ENCODE measurements at regions not wholly inside any gene's neighbourhood (a gene's known extent, or its start where the extent isn't known, plus 50 kb on each side); places are given as distances from the start of the nearest gene placed in this dataset.

DNA sequence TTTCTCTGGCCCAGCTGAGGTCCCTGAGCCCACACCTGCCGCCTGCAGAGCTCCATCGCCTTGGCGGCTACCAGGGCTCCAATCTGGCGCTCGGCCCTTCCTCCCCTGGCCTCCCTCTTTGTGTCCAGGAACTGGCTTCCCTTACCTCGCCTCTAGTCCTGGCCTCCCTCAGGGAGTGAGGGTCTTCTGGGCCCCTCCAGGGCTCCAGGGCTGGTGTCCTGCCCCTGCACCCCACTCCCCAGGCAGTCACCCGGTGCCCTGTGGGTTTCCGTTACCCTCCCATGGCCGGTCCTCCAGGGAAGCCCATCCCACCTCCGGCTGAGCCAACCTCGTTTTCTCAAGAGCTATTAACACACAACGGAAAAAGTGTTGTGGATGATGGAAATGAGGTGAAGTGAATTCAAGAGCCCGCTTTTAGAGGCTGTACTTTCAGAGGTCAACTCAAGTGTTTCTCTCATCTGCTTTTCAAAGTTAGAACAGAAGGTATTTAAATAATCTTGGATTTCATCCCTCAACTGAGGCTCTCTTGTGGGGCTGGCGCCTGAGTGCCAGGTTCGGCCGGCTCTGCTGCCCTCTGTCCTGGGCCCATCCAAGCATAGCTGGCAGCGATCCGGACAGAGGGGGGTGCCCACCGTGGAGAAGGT lies 131.9 kb downstream of the ASB1 start:
- Histone ChIP-seq H3K4me3 (ENCODE audit: control extremely low read depth in 1 of 5, extremely low read depth in 1 of 5, insufficient read depth in 1 of 5, low read depth in 2 of 5, low read length in 4 of 5) (no peak overlapping the region), H3K27me3 (replicated peaks in 1 of 4; ENCODE audit: control extremely low read depth in 1 of 4, control insufficient read depth in 3 of 4, insufficient read depth in 4 of 4, low read length in 3 of 4) (no peaks in the 10 kb centered on the region), H3K4me1 (ENCODE audit: control insufficient read depth in 2 of 2, insufficient read depth in 2 of 2, low read length in 2 of 2) (no peaks in the 10 kb centered on the region), H3K36me3 (replicated peaks in 1 of 2; ENCODE audit: control extremely low read depth in 1 of 2, control insufficient read depth in 1 of 2, extremely low read depth in 1 of 2, insufficient read depth in 2 of 2, low read length in 1 of 2) (no peaks in the 10 kb centered on the region), H2AFZ (ENCODE audit: insufficient read depth, low read depth, low read length, poor library complexity, severe bottlenecking) (no peak overlapping the region), H3K27ac (ENCODE audit: low read length in 2 of 2) (no peak overlapping the region), H3K9me3 (ENCODE audit: control extremely low read depth in 1 of 3, control insufficient read depth in 2 of 3, insufficient read depth in 1 of 3, low read length in 2 of 3) (peaks cover 0 to 18% (median 0%) of the 10 kb centered on the region in 3 donors), H3K79me2 (ENCODE audit: control insufficient read depth, insufficient read depth, low read length) (no peaks in the 10 kb centered on the region), H3K9ac (ENCODE audit: low read length) (no peak overlapping the region), H4K20me1 (ENCODE audit: control insufficient read depth, insufficient read depth, low read length, poor library complexity, severe bottlenecking) (no peaks in the 10 kb centered on the region), H3K4me2 (replicated peaks; ENCODE audit: low read depth, low read length, poor library complexity, severe bottlenecking) (no peak overlapping the region)
- ChIA-PET POLR2A (no interaction called here), CTCF (no interaction called here)
- no peak overlapping the region for H3K27ac Mint-ChIP-seq
- TF ChIP-seq, protein P1, sequence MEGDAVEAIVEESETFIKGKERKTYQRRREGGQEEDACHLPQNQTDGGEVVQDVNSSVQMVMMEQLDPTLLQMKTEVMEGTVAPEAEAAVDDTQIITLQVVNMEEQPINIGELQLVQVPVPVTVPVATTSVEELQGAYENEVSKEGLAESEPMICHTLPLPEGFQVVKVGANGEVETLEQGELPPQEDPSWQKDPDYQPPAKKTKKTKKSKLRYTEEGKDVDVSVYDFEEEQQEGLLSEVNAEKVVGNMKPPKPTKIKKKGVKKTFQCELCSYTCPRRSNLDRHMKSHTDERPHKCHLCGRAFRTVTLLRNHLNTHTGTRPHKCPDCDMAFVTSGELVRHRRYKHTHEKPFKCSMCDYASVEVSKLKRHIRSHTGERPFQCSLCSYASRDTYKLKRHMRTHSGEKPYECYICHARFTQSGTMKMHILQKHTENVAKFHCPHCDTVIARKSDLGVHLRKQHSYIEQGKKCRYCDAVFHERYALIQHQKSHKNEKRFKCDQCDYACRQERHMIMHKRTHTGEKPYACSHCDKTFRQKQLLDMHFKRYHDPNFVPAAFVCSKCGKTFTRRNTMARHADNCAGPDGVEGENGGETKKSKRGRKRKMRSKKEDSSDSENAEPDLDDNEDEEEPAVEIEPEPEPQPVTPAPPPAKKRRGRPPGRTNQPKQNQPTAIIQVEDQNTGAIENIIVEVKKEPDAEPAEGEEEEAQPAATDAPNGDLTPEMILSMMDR (IDR thresholded peaks at IDR 0.05), result no peak
- TF ChIP-seq EZH2 (IDR thresholded peaks at IDR 0.05; ENCODE audit: borderline replicate concordance, insufficient read depth, low read depth, low read length, poor library complexity, severe bottlenecking), result no peak
- H3K9me3 Mint-ChIP-seq (ENCODE audit: insufficient read depth), result no peaks in the 10 kb centered on the region
- ATAC-seq (ENCODE audit: low read depth), result no peak
- DNase-seq, result no peak
- H3K4me3 Mint-ChIP-seq, result no peak overlapping the region
- no peaks in the 10 kb centered on the region for H3K27me3 Mint-ChIP-seq
- H3K4me1 Mint-ChIP-seq, result no peaks in the 10 kb centered on the region
- intact Hi-C loops (cut with micrococcal nuclease), result no loop called here
- 96% methylated on average over 14 of the region's 19 CpGs for WGBS (ENCODE audit: insufficient coverage)

GRCh38 chr2:238560234-238560633 lies 133.5 kb downstream of the ASB1 start:
- H3K27ac ChIP-seq (ENCODE audit: low read length in 2 of 2), result no peak overlapping the region
- Mint-ChIP-seq H3K27me3 (no peaks in the 10 kb centered on the region), H3K9me3 (ENCODE audit: insufficient read depth) (no peaks in the 10 kb centered on the region), H3K27ac (no peak overlapping the region), H3K4me1 (no peaks in the 10 kb centered on the region), H3K4me3 (no peak overlapping the region)
- no peaks in the 10 kb centered on the region for H3K4me1 ChIP-seq (ENCODE audit: control insufficient read depth in 2 of 2, insufficient read depth in 2 of 2, low read length in 2 of 2)
- 69% methylated on average over 9 of the region's 11 CpGs for WGBS (ENCODE audit: insufficient coverage)
- CTCF ChIA-PET, result interaction anchor here (0.9 kb wide), 1 partner anchor 13 kb away, joined by 3 read pairs; no protein-coding TSS in a partner anchor
- no peaks in the 10 kb centered on the region for H4K20me1 ChIP-seq (ENCODE audit: control insufficient read depth, insufficient read depth, low read length, poor library complexity, severe bottlenecking)
- H3K9ac ChIP-seq (ENCODE audit: low read length), result no peak overlapping the region
- H2AFZ ChIP-seq (ENCODE audit: insufficient read depth, low read depth, low read length, poor library complexity, severe bottlenecking), result no peak overlapping the region
- ATAC-seq (ENCODE audit: low read depth) (no peak), DNase-seq (no peak)
- H3K79me2 ChIP-seq (ENCODE audit: control insufficient read depth, insufficient read depth, low read length), result no peaks in the 10 kb centered on the region
- POLR2A ChIA-PET, result no interaction called here
- H3K4me3 ChIP-seq (ENCODE audit: control extremely low read depth in 1 of 5, extremely low read depth in 1 of 5, insufficient read depth in 1 of 5, low read depth in 2 of 5, low read length in 4 of 5), result no peak overlapping the region
- H3K27me3 ChIP-seq (replicated peaks in 1 of 4; ENCODE audit: control extremely low read depth in 1 of 4, control insufficient read depth in 3 of 4, insufficient read depth in 4 of 4, low read length in 3 of 4), result no peaks in the 10 kb centered on the region
- H3K4me2 ChIP-seq (replicated peaks; ENCODE audit: low read depth, low read length, poor library complexity, severe bottlenecking), result no peak overlapping the region
- H3K9me3 ChIP-seq (ENCODE audit: control extremely low read depth in 1 of 3, control insufficient read depth in 2 of 3, insufficient read depth in 1 of 3, low read length in 2 of 3), result peaks cover 0 to 6% (median 0%) of the 10 kb centered on the region in 3 donors
- intact Hi-C loops (cut with micrococcal nuclease), result no loop called here
- no peaks in the 10 kb centered on the region for H3K36me3 ChIP-seq (replicated peaks in 1 of 2; ENCODE audit: control extremely low read depth in 1 of 2, control insufficient read depth in 1 of 2, extremely low read depth in 1 of 2, insufficient read depth in 2 of 2, low read length in 1 of 2)
- TF ChIP-seq, protein P1 (IDR thresholded peaks at IDR 0.05), result no peak
- no peak for TF ChIP-seq EZH2 (IDR thresholded peaks at IDR 0.05; ENCODE audit: borderline replicate concordance, insufficient read depth, low read depth, low read length, poor library complexity, severe bottlenecking)

Measured in B cell (primary cell).